GM18951 (cell line): ENCODE measurements at regions not wholly inside any gene's neighbourhood (a gene's known extent, or its start where the extent isn't known, plus 50 kb on each side); places are given as distances from the start of the nearest gene placed in this dataset.

ENCODE experiments used
- POLR2A ChIP-seq: IDR thresholded peaks from 4 replicates; pipeline ENCODE4 v1.6.1; 2011; ENCODE audit warnings: mild to moderate bottlenecking; ENCODE audit not compliant: insufficient read length, insufficient read depth; ENCODE audit errors: extremely low read depth
- in situ Hi-C: fragments of 300-500 bp; cut with MboI; formaldehyde crosslinking; loops from one replicate; pipeline ENCODE4 v1.12.0; 2022; ENCODE audit warnings: low sequenced_read_pairs, mixed read lengths, inconsistent platforms; ENCODE audit not compliant: unreplicated experiment

DNA sequence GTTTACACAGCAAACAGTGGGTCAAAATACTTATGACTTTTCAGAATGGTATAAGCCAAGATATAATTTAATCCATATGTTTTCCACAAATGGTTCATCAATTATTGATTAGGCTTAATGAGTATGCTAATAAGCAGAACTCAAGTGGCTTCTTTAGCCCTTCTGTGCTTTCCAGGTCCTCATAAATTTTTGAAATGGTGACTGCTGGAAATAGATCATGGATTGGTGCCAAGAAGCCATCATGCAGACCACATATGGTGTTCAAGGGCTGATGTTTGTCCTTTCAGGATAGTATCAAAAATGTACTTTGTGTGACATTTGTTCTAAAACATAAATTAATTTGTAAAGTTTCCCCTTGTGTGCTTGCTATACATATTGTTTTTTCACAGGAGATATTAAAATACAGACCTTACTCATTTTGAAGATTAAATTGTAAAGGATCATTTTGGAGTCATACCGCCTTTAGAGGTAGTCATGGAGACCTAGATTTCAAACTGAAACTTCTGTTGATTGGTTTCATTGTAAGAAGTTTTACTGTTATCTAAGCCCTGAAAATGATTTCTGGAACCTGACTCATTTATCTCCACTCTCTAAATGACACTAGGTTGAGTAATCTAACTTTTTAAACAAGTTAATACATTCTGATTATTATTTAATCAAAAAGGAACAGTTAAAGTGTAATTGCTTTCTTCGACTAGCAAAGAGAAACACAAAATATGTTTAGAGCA lies 507.9 kb downstream of the PLA2G4A start:
- in situ Hi-C loops, result no loop called here
- TF ChIP-seq POLR2A, result no peak

DNA sequence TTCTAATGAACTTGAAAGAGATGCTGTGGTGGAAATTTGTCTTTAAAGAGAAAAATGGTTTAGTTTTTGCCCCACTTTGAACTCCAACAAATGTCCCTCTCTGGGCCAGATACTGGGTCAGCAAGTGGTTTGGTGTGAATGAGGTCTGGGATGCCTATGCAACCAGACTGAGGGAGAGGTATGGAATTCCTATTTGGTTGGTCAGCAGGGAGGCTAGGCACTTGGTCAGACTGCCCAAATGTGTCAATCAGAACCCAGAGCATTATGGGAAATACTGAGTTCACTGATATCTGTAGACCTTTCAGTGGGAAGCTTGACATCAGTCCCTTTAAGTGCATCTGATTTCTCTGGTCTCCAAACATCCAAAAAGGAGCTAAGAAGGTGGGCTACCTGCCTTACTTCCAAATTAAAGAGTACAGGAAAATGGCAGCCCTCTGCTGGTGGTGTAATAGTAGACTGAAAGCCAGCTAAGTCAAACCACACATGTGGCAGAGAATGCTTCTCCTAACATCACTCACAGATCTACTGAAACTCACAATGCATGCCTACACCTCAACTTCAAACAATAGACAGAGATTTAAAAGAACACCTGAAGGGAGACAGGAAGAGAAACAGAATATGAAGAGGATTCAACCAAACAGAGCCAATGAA lies 510.1 kb downstream of the PLA2G4A start:
- in situ Hi-C loops, result no loop called here
- no peak for TF ChIP-seq POLR2A

DNA sequence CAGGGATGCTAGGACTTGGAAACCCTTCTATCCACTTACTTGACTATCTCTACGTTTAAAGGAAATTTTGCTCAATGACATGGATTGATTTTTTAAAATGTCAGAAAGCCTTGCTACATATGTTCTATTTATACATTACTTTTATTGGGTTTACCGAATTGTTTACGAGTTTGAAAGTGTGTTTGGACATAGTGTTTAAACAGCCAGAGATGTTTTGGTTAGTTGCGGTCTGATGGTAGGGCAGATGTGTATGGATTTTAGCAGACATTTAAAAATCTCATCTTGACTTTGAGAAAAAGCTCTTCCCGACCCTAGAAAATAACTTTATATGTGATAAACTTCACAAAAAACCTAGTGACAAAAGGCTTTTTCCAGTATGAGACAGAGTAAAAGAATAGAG lies 513.7 kb downstream of the PLA2G4A start:
- in situ Hi-C loops, result no loop called here
- TF ChIP-seq POLR2A, result no peak

DNA sequence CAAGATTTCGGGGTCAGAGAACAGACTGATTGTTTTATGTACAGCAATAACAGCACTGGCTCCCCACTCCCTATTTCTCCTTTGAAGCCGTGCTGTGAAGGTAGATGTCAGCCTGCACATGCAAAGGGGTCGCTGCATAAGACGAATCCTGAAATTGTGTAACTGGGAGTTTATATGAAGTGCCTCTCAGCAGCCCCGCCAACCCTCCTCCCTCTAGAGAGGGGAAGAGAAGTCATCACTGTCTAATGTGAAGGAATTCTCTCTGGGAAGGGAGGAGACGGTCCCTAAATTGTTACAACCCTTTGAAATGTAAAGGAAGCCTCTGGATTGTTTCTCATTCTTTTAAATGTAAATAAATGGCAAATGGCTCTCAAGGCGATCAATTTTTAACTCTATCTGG lies 545.3 kb downstream of the PLA2G4A start:
- TF ChIP-seq POLR2A, result no peak
- in situ Hi-C loops, result no loop called here

DNA sequence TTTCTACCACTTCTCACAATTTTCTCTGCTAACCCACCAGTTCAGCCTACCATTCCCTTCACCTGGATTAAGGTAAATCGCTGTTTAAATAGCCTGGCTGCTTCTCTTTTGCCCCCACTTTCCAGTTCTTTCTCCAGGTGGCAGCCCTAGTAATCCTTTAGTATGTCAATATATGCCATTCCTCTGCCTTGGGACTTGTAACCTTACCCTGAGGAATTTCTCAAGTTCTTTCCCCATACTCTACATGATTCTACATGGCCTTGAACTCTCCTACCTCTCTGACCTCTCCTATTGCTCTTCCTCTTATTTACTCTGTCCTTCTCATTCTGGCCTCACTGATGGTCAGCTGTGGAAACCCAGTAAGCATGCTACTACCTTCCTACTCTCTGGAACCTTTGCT lies 546.0 kb downstream of the PLA2G4A start:
- in situ Hi-C loops, result no loop called here
- no peak for TF ChIP-seq POLR2A

DNA sequence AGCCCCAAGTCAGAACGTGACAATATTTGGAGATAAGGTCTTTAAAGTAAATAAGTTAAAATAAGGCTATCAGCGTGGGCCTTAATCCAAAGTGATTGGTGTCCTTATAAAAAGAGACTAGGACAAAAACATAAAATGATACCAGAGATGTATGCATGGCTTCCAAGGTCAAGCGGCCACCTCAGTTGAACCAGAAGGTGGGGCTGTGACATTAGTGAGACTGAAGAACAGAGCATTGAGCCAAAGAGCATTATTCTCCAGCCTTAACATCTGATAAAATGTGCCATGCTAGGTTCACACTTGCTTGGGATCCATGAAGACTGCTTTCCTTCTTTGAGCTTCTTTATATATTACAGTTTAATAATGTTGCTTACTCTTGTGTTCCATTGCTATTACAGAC lies 554.6 kb downstream of the PLA2G4A start:
- in situ Hi-C loops, result no loop called here
- no peak for TF ChIP-seq POLR2A

DNA sequence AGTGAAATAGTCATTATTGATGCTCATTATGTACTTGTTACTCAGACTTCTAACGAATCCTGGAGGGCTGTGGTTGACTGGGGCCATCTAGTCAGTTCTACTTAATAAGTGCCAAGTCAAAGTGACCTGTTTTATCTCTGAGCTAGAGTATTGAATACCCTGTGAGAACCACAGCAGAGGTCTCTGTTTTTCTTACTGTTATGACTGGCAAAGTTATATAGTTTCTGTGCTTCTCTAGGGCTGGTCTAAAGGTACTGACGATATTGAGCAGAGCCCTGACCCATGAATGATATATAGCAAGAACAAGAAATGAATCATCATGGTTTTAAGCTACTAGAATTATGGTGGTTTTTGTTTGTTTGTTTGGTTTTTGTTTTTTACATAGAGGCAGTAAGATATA lies 555.8 kb downstream of the PLA2G4A start:
- no peak for TF ChIP-seq POLR2A
- in situ Hi-C loops, result no loop called here

DNA sequence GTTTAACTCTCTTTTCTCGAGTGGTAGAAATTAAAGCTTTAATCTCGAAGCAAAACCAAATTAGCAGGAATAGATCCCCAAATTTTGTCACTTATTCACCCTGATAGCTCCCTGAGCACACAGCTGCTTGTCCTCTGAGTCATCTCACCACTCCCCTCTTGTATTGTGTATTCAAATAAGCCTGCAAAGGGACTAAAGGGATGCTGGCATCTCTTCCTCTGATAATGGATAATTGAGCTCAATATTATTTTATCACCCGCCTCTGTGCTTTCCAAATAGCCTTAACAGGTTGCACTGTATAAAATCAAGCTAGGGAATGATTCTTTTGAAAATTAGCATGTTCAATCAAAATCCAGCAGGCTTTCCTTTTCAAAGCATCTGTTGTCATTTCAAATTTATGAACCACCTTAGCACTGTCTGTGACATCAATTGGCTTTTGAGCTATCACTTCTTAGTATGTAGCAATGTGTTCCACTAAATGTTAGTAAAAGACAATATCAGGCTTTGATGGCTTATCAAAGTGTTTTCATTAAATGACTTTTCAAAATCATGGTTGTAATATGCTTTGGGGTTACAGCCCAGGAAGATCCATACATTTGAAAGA lies 561.6 kb downstream of the PLA2G4A start:
- no peak for TF ChIP-seq POLR2A
- in situ Hi-C loops, result no loop called here

DNA sequence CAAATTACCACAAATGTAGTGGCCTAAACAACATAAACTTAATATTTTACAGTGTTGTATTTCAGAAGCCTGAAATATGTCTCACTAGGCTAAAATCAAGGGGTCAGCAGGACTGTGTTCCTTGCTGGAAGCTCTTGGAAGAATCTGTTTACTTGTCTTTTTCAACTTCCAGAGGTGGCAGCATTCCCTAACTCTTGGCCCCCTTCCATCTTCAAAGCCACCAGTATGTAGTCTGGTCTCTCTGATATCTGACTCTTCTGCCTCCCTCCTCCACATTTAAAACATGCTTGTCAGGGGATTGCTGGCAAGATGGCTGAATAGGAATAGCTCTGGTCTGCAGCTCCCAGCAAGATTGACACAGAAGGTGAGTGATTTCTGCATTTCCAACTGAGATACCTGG lies 567.5 kb downstream of the PLA2G4A start:
- in situ Hi-C loops, result no loop called here
- TF ChIP-seq POLR2A, result no peak

DNA sequence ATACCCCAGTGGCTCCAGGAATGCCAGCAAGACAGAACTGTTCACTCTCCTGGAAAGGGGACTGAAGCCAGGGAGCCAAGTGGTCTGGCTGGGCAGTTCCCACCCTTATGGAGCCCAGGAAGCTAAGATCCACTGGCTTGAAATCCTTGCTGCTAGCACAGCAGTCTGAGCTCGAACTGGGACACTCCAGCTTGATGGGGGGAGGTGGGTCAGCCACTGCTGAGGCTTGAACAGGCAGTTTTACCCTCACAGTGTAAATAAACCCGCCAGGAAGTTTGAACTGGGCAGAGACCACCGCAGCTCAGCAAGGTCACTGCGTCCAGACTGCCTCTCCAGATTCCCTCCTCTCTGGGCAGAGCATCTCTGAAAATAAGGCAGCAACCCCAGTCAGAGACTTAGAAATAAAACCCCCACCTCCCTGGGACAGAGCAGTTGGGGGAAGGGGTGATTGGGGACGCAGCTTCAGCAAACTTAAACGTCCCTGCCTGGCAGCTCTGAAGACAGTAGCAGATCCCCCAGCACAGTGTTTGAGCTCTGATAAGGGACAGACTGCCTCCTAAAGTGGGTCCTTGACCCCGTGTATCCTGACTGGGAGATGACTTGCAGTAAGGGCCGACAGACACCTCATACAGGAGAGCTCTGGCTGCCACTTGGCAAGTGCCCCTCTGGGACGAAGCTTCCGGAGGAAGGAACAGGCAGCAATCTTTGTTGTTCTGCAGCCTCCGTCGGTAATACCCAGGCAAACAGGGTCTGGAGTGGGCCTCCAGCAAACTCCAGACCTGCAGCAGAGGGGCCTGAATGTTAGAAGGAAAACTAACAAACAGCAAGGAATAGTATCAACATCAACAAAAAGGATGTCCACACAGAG lies 568.4 kb downstream of the PLA2G4A start:
- TF ChIP-seq POLR2A, result no peak
- in situ Hi-C loops, result no loop called here

DNA sequence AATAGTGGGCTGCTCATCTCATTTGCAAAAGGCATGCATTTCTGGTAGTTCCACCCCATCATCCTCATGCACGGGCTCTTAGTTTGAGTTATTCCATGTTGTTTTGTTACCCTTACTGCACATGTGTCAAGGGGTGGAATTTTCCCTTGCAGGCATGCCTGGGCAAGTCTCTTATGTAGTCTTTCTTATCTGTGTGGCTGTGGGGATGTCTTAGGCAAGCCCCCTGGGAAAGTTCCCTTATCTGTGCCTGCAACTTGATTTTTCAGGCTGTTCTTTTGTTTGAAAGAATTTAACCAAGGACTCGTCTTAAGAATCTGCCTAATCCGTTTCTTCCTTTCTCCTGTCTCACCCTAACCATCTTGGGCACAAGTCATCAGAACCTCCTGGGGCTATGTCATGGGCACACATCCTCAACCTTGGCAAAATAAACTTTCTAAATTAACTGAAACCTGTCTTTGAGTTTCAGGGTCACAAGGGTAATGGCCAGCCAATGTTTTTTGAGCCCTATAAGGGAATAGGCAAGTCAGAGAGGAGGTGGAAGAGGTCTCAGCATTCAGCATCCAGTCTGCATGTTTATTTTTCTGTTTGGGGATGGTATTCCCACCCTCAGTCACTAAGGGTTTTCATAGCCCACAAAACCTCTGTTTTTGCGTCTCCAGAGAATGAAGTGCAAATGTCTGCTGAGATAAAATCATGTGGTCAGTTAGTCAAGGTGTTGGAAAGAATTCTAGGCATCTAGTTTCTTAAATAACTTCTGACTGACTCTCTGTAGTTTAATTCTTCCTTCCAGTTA lies 579.7 kb downstream of the PLA2G4A start:
- in situ Hi-C loops, result no loop called here
- TF ChIP-seq POLR2A, result no peak

DNA sequence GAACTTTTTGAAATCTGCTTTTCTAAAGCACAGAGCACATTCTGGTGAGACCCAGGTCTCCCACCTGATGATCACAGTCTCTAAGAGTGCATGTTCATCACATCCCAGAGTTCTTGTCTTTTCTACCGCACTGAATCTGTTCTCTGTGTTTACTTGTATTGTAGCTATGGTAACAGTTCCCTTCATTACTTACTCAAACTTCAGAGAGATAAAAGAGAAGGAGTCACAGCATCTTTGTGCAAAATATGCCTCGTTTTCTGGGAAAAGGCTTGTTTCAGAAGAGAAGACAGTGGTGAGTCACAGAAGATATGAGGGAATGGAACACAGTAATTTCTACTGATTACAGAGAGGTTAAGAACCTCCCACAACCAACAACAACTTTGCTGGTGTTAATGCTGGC lies 580.6 kb downstream of the PLA2G4A start:
- in situ Hi-C loops, result no loop called here
- TF ChIP-seq POLR2A, result no peak
